Embryonic facial prominence (tissue), 1 donor: ENCODE measurements at regions not wholly inside any gene's neighbourhood (a gene's known extent, or its start where the extent isn't known, plus 50 kb on each side); places are given as distances from the start of the nearest gene placed in this dataset.
A peak's percentile ranks its signal among the peaks of the same experiment; 100 is the strongest.
"Not testable (repeated sequence)": the region's sequence is repeated elsewhere in the genome, so short reads cannot be mapped to it uniquely, and the experiment has no call there.

ENCODE experiments used
- DNase-seq: peaks from one replicate; pipeline ENCODE4 v3.0.0-alpha.2; 2016; ENCODE audit errors: extremely low spot score

- no peak for DNase-seq
These were observed 270.1 kb downstream of the QDPR start for GRCh38 chr4:17241835-17242234.

GRCh38 chr4:17238633-17239032, 273.3 kb downstream of the QDPR start:
- DNase-seq: no peak

GRCh38 chr4:17236686-17237085, 275.2 kb downstream of the QDPR start:
- DNase-seq: no peak

- DNase-seq: no peak
These were observed 277.2 kb downstream of the QDPR start for GRCh38 chr4:17234678-17235077.

GRCh38 chr4:17232566-17233253, 279.2 kb downstream of the QDPR start:
- no peak for DNase-seq

- DNase-seq: not testable (repeated sequence)
These were observed 279.9 kb downstream of the QDPR start for GRCh38 chr4:17231880-17232475.

- no peak for DNase-seq
These were observed 281.2 kb downstream of the QDPR start for GRCh38 chr4:17230727-17231126.

GRCh38 chr4:17220816-17221215, 291.1 kb downstream of the QDPR start:
- no peak for DNase-seq

GRCh38 chr4:17218786-17219185, 293.1 kb downstream of the QDPR start:
- no peak for DNase-seq

GRCh38 chr4:17206829-17207801, 304.8 kb downstream of the QDPR start:
- no peak for DNase-seq

- no peak for DNase-seq
These were observed 306.5 kb upstream of the LDB2 start for GRCh38 chr4:17204908-17205307.

GRCh38 chr4:17203797-17204196, 305.4 kb upstream of the LDB2 start:
- DNase-seq: no peak

- no peak for DNase-seq
These were observed 298.6 kb upstream of the LDB2 start for GRCh38 chr4:17197070-17197469.

- no peak for DNase-seq
These were observed 297.2 kb upstream of the LDB2 start for GRCh38 chr4:17195461-17196275.

GRCh38 chr4:17194586-17194985, 296.1 kb upstream of the LDB2 start:
- no peak for DNase-seq

GRCh38 chr4:17189759-17190158, 291.3 kb upstream of the LDB2 start:
- no peak for DNase-seq

GRCh38 chr4:17189401-17189720, 290.9 kb upstream of the LDB2 start:
- peak; percentile 62 for DNase-seq

GRCh38 chr4:17188547-17189400, 290.3 kb upstream of the LDB2 start:
- DNase-seq: peak; percentile 62

GRCh38 chr4:17188125-17188524, 289.7 kb upstream of the LDB2 start:
- DNase-seq: peak; percentile 34

GRCh38 chr4:17187003-17187402, 288.6 kb upstream of the LDB2 start:
- no peak for DNase-seq

GRCh38 chr4:17182888-17183287, 284.4 kb upstream of the LDB2 start:
- no peak for DNase-seq
